ENCODE measurements at regions not wholly inside any gene's neighbourhood (a gene's known extent, or its start where the extent isn't known, plus 50 kb on each side); places are given as distances from the start of the nearest gene placed in this dataset.

- no peak for TF ChIP-seq BACH1 (IDR thresholded peaks at IDR 0.05; ENCODE audit: borderline replicate concordance)
- TF ChIP-seq JUNB (IDR thresholded peaks at IDR 0.05), result no peak
- TF ChIP-seq, protein P1, sequence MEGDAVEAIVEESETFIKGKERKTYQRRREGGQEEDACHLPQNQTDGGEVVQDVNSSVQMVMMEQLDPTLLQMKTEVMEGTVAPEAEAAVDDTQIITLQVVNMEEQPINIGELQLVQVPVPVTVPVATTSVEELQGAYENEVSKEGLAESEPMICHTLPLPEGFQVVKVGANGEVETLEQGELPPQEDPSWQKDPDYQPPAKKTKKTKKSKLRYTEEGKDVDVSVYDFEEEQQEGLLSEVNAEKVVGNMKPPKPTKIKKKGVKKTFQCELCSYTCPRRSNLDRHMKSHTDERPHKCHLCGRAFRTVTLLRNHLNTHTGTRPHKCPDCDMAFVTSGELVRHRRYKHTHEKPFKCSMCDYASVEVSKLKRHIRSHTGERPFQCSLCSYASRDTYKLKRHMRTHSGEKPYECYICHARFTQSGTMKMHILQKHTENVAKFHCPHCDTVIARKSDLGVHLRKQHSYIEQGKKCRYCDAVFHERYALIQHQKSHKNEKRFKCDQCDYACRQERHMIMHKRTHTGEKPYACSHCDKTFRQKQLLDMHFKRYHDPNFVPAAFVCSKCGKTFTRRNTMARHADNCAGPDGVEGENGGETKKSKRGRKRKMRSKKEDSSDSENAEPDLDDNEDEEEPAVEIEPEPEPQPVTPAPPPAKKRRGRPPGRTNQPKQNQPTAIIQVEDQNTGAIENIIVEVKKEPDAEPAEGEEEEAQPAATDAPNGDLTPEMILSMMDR (IDR thresholded peaks at IDR 0.05 in 2 of 3, conservative IDR thresholded peaks at IDR 0.05 in 1 of 3; ENCODE audit: control insufficient read depth in 2 of 3, extremely low read depth in 1 of 3, insufficient read depth in 1 of 3, low read depth in 3 of 3, low read length in 3 of 3), result no peak
- TF ChIP-seq SMC3 (IDR thresholded peaks at IDR 0.05; ENCODE audit: borderline replicate concordance, low read length), result no peak
- TF ChIP-seq SP1 (IDR thresholded peaks at IDR 0.05; ENCODE audit: low read depth, low read length), result no peak
- no peak for TF ChIP-seq POLR2A (IDR thresholded peaks at IDR 0.05; ENCODE audit: low read depth, low read length)
- TF ChIP-seq RB1 (IDR thresholded peaks at IDR 0.05; ENCODE audit: borderline replicate concordance), result no peak
- TF ChIP-seq MAX (IDR thresholded peaks at IDR 0.05; ENCODE audit: low read depth, low read length), result no peak
- no peak for TF ChIP-seq EZH2 (IDR thresholded peaks at IDR 0.05; ENCODE audit: borderline replicate concordance, control insufficient read depth, low read depth, low read length)
- TF ChIP-seq JUND (IDR thresholded peaks at IDR 0.05; ENCODE audit: low read depth, low read length), result no peak
- no peak for TF ChIP-seq BRCA1 (IDR thresholded peaks at IDR 0.05; ENCODE audit: low read depth, low read length)
- TF ChIP-seq PAX8 (IDR thresholded peaks at IDR 0.05), result no peak
- TF ChIP-seq ELK1 (IDR thresholded peaks at IDR 0.05; ENCODE audit: low read depth, low read length), result no peak
- no peak for TF ChIP-seq EED (IDR thresholded peaks at IDR 0.05; ENCODE audit: low read depth)
Observed at GRCh38 chr1:83805921-83806320, 193.0 kb downstream of the TTLL7 start.
